ENCODE measurements at regions not wholly inside any gene's neighbourhood (a gene's known extent, or its start where the extent isn't known, plus 50 kb on each side); places are given as distances from the start of the nearest gene placed in this dataset.

DNA sequence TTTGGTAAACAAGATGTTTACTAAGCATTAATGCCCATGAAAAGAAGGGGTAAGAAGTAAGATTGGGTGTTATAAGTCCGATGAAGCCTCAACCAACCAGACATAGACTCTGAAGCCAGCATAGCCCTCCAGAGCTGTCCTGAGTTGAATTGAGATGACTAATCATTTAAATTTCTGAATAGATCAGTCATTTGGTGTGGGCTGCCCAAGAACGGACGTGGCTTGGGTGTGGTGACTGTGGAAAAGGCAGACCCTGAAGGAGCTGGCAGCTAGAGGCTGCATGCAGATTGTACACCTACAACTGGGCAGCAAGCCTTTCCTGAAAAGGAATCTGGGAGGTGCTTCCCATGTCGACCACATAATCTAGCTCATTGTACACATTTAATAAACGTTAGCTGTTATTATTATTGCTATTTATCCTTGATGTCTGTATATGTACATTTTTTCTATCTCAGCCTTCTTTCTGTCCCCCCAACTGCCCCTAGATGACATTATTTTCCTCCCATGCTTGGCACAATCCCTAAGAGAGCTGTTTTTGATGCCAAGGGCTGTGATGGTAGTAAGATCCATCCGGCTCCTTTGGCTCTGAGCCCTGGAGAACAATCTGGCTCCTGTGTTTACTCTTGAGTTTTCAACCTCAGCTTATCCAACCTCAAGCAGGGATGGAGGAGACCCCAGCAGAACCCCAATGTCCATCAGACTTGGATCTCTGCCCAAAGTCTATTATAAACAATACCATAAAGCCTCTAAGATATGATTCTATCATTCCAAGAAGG, 57.6 kb upstream of the JAG1 start:
- no peak overlapping the region for H3K4me3 ChIP-seq
- H3K4me1 ChIP-seq, result peaks cover 0 to 3% (median 0%) of the 10 kb centered on the region in 4 donors
- DNase-seq (ENCODE audit: extremely low spot score), result no peak
- TF ChIP-seq, protein P1, sequence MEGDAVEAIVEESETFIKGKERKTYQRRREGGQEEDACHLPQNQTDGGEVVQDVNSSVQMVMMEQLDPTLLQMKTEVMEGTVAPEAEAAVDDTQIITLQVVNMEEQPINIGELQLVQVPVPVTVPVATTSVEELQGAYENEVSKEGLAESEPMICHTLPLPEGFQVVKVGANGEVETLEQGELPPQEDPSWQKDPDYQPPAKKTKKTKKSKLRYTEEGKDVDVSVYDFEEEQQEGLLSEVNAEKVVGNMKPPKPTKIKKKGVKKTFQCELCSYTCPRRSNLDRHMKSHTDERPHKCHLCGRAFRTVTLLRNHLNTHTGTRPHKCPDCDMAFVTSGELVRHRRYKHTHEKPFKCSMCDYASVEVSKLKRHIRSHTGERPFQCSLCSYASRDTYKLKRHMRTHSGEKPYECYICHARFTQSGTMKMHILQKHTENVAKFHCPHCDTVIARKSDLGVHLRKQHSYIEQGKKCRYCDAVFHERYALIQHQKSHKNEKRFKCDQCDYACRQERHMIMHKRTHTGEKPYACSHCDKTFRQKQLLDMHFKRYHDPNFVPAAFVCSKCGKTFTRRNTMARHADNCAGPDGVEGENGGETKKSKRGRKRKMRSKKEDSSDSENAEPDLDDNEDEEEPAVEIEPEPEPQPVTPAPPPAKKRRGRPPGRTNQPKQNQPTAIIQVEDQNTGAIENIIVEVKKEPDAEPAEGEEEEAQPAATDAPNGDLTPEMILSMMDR (IDR thresholded peaks at IDR 0.05), result no peak
- TF ChIP-seq POLR2A (IDR thresholded peaks at IDR 0.05; ENCODE audit: low read depth) (no peak), POLR2AphosphoS5 (IDR thresholded peaks at IDR 0.05) (no peak)
- 52% methylated on average over 5 of the region's 6 CpGs for WGBS
- peaks cover 0 to 5% (median 0%) of the 10 kb centered on the region in 4 donors for H3K9me3 ChIP-seq
- H3K27me3 ChIP-seq, result no peaks in the 10 kb centered on the region
- intact Hi-C loops (cut with DNase I), result no loop called here
- H3K36me3 ChIP-seq, result no peaks in the 10 kb centered on the region
- H3K27ac ChIP-seq (replicated peaks in 1 of 4), result no peak overlapping the region

DNA sequence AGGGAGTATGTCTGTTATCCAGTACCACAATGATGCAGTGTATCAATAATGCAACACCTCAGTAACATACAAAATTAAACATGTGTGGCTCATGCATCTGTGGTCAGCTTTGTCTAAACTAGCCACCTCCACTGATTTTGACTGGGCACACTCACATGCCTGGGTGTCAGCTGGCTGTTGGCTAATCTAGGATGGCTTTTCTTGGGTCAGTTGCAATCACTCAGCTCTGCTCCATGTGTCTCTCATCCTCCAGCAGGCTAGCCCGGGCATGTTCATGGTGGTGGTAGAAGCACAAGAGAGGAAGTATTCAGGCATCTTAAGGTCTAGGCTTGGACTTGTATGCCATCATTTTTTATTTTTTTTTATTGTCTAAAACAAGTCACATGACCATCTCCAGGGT, 59.3 kb upstream of the JAG1 start:
- TF ChIP-seq, protein P1 (IDR thresholded peaks at IDR 0.05), result no peak
- TF ChIP-seq POLR2AphosphoS5 (IDR thresholded peaks at IDR 0.05) (no peak), EP300 (IDR thresholded peaks at IDR 0.05) (no peak), POLR2A (IDR thresholded peaks at IDR 0.05; ENCODE audit: low read depth) (no peak)

DNA sequence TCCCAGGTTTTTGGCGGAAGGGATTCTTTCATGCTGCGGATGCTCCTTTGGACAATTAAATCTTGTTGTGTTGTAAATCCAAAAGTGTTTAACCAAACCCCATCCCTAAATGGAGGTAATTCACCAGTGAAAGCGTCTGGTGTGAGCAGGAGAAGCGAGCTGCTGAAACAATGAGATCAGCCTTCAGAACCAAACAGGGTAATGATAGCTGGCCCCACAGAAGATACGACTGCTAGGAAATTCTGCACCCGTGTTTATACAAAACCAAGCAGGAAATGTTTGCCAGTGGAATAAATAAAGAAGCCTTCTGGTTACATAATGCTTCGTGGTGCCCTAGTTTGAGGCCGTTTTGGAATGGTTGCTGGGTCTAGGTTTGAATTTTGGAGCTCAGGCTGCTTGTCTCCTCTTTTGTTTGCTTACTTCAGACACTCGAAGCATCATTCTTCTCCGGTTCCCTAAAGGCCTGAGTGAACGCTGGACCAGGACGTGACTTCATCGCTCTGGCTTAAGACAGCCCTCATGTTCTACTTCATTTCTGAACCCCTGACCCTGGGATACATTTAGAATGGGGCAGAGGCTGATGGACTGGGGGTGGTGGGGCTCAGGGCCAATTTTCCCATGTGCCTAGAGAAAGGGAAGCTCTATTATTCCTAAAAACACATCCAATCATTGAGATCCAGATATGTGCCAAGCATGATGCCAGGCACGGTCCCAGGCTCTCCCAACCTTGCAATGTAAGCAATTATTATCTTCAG, 61.6 kb upstream of the JAG1 start:
- H3K4me1 ChIP-seq, result peaks cover 0 to 8% (median 6%) of the 10 kb centered on the region in 4 donors
- no peak overlapping the region for H3K27ac ChIP-seq (replicated peaks in 1 of 4)
- no peak for DNase-seq (ENCODE audit: extremely low spot score)
- intact Hi-C loops (cut with DNase I), result no loop called here
- H3K4me3 ChIP-seq, result no peak overlapping the region
- WGBS, result 58% methylated on average over 14 of the region's 14 CpGs
- no peaks in the 10 kb centered on the region for H3K36me3 ChIP-seq
- no peak for TF ChIP-seq POLR2A (IDR thresholded peaks at IDR 0.05; ENCODE audit: low read depth)
- TF ChIP-seq EP300 (IDR thresholded peaks at IDR 0.05), result no peak
- TF ChIP-seq, protein P1 (IDR thresholded peaks at IDR 0.05), result no peak
- TF ChIP-seq POLR2AphosphoS5 (IDR thresholded peaks at IDR 0.05), result no peak
- H3K9me3 ChIP-seq, result no peaks in the 10 kb centered on the region
- H3K27me3 ChIP-seq, result no peaks in the 10 kb centered on the region

More for the DNA sequence above, 59.3 kb upstream of the JAG1 start:
- Histone ChIP-seq H3K4me1 (peaks cover 0 to 3% (median 0%) of the 10 kb centered on the region in 4 donors), H3K27ac (replicated peaks in 1 of 4) (no peak overlapping the region), H3K9me3 (peaks cover 0 to 5% (median 0%) of the 10 kb centered on the region in 4 donors), H3K4me3 (no peak overlapping the region), H3K36me3 (no peaks in the 10 kb centered on the region), H3K27me3 (no peaks in the 10 kb centered on the region)
- WGBS, result 95% methylated on average over 1 of the region's 1 CpG
- intact Hi-C loops (cut with DNase I), result no loop called here
- no peak for DNase-seq (ENCODE audit: extremely low spot score)

DNA sequence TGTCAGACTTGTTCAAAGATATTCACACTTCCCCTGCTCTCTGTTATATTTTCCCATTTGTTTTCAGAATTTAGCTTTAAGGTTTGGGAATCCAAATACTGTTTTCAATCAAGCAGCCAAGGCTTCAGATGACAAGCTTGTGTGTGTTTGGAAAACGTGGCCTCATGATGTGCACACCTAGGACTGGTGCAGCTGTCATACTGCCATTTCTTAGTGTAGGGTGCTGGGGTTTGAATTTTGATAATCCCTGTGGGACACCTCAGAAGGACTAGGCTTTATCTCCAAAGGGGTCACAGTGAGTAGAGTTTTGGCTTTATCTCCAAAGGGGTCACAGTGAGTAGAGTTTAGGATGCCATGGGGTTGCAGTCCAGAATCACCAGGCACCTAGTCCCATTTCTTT, 65.3 kb upstream of the JAG1 start:
- intact Hi-C loops (cut with DNase I), result no loop called here
- TF ChIP-seq POLR2AphosphoS5 (IDR thresholded peaks at IDR 0.05) (no peak), EP300 (IDR thresholded peaks at IDR 0.05) (no peak)
- Histone ChIP-seq H3K27ac (replicated peaks in 1 of 4) (peak overlapping the region; percentile 2 to 16 (median 6)), H3K27me3 (no peaks in the 10 kb centered on the region), H3K9me3 (no peaks in the 10 kb centered on the region), H3K36me3 (no peaks in the 10 kb centered on the region), H3K4me1 (peaks cover 0 to 9% (median 7%) of the 10 kb centered on the region in 4 donors), H3K4me3 (peak overlapping the region; percentile 22 to 47 (median 34))
- WGBS, result 30% methylated on average over 1 of the region's 1 CpG
- no peak for DNase-seq (ENCODE audit: extremely low spot score)

DNA sequence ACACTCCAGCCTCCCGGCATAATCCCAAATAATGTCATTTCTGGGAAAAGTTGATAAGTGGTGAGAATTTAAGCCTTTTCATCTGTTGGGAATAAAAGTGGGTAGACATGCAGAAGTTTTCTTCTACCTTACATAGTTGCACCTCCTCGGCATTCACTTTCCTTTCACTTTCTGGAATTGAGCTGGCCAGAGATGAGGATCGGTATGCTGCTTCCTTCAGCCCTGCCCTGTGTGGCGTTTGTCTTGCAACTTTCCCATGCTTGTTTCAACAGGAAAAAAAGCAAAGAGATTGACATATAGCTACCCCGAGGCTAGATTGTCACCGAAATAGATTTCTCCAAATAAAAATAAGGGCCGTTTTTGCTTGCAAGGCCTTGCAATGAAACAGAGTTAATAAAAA, 65.8 kb upstream of the JAG1 start:
- DNase-seq (ENCODE audit: extremely low spot score), result no peak
- 44% methylated on average over 7 of the region's 7 CpGs for WGBS
- Histone ChIP-seq H3K36me3 (no peaks in the 10 kb centered on the region), H3K9me3 (no peaks in the 10 kb centered on the region), H3K4me1 (peaks cover 0 to 9% (median 7%) of the 10 kb centered on the region in 4 donors), H3K4me3 (peak overlapping the region; percentile 22 to 47 (median 34)), H3K27ac (replicated peaks in 1 of 4) (peak overlapping the region; percentile 2 to 16 (median 6)), H3K27me3 (no peaks in the 10 kb centered on the region)
- intact Hi-C loops (cut with DNase I), result no loop called here
- no peak for TF ChIP-seq POLR2AphosphoS5 (IDR thresholded peaks at IDR 0.05)
- TF ChIP-seq EP300 (IDR thresholded peaks at IDR 0.05), result no peak
- no peak for TF ChIP-seq POLR2A (IDR thresholded peaks at IDR 0.05; ENCODE audit: low read depth)
- TF ChIP-seq, protein P1 (IDR thresholded peaks at IDR 0.05), result no peak
